ENCODE measurements at regions not wholly inside any gene's neighbourhood (a gene's known extent, or its start where the extent isn't known, plus 50 kb on each side); places are given as distances from the start of the nearest gene placed in this dataset.
"Not testable (repeated sequence)": the region's sequence is repeated elsewhere in the genome, so short reads cannot be mapped to it uniquely, and the experiment has no call there.

DNA sequence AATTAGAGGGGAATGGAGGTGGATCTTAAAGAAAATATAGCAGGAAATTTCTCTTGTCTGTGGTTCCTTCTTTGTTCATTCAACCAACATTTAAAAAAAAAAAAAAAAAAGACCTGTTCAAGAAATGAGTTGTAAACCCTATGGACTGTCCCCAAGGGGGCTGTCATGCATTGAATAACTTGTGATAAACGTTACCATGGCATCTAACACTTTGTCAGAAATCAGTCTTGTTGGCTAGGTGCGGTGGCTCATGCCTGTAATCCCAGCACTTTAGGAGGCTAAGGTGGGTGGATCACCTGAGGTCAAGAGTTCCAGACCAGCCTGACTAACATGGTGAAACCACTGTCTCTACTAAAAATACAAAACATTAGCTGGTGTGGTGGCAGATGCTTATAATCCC is 381.7 kb downstream of the BCKDHB start:
- 70% methylated on average over 2 of the region's 2 CpGs for WGBS
- H3K4me3 ChIP-seq = no peak overlapping the region
- TF ChIP-seq POLR2A (IDR thresholded peaks at IDR 0.05) = no peak
- TF ChIP-seq, protein P1, sequence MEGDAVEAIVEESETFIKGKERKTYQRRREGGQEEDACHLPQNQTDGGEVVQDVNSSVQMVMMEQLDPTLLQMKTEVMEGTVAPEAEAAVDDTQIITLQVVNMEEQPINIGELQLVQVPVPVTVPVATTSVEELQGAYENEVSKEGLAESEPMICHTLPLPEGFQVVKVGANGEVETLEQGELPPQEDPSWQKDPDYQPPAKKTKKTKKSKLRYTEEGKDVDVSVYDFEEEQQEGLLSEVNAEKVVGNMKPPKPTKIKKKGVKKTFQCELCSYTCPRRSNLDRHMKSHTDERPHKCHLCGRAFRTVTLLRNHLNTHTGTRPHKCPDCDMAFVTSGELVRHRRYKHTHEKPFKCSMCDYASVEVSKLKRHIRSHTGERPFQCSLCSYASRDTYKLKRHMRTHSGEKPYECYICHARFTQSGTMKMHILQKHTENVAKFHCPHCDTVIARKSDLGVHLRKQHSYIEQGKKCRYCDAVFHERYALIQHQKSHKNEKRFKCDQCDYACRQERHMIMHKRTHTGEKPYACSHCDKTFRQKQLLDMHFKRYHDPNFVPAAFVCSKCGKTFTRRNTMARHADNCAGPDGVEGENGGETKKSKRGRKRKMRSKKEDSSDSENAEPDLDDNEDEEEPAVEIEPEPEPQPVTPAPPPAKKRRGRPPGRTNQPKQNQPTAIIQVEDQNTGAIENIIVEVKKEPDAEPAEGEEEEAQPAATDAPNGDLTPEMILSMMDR (IDR thresholded peaks at IDR 0.05) = no peak
- no peak for TF ChIP-seq POLR2AphosphoS5 (IDR thresholded peaks at IDR 0.05)
- no peaks in the 10 kb centered on the region for H3K4me1 ChIP-seq (replicated peaks)
- H3K27ac ChIP-seq = no peak overlapping the region
- H3K36me3 ChIP-seq = no peaks in the 10 kb centered on the region
- intact Hi-C loops (cut with DNase I) = no loop called here
- no peaks in the 10 kb centered on the region for H3K27me3 ChIP-seq (replicated peaks; ENCODE audit: insufficient read depth)
- H3K9me3 ChIP-seq = no peaks in the 10 kb centered on the region
- DNase-seq (ENCODE audit: low spot score) = no peak

DNA sequence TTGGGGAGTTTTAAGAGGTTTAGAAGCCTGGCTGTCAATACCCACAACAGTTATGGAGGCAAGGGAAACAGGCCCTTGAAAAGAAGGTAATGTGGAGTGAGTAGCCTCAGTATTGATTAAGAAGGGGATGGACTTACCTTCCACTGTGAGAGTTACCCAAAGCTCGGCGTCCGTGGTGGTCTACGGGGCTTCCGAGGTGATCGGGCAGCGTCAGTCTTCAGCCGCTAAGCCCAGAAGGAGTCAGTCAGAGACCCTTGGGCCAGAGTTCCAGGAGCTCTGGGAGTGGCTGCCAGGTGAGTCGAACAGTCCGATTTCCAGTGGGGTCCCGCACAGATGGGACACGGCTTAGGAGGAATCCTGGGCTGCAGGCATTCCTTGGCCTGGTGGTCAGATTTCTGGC is 379.0 kb downstream of the BCKDHB start:
- H3K4me3 ChIP-seq; H3K27me3 ChIP-seq (replicated peaks; ENCODE audit: insufficient read depth); H3K36me3 ChIP-seq; intact Hi-C loops (cut with DNase I); H3K9me3 ChIP-seq; DNase-seq (ENCODE audit: low spot score); H3K4me1 ChIP-seq (replicated peaks); H3K27ac ChIP-seq: not testable (repeated sequence)
- 97% methylated on average over 12 of the region's 12 CpGs for WGBS

DNA sequence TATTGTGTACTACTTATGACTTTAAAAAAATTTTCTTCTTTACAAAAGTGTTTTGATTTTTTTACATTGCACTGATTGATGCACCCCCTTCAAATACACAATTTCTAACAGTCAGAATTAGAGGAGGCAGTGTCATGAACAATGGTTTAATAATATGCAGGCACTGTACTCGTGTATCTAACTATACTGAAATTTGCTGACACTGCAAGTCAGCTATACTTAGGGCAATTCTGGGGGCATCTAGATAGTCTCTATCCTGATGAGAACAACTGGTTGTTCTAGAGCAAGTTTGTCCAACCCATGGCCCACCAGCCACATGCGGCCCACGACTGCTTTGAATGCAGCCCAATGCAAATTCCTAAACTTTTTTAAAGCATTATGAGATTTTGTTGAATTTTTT is 375.6 kb downstream of the BCKDHB start:
- no peak overlapping the region for H3K4me3 ChIP-seq
- 96% methylated on average over 3 of the region's 3 CpGs for WGBS
- TF ChIP-seq POLR2AphosphoS5 (IDR thresholded peaks at IDR 0.05) (no peak), POLR2A (IDR thresholded peaks at IDR 0.05) (no peak)
- TF ChIP-seq, protein P1 (IDR thresholded peaks at IDR 0.05) = no peak
- H3K27ac ChIP-seq = no peak overlapping the region
- no peaks in the 10 kb centered on the region for H3K4me1 ChIP-seq (replicated peaks)
- no peak for DNase-seq (ENCODE audit: low spot score)
- intact Hi-C loops (cut with DNase I) = no loop called here
- no peaks in the 10 kb centered on the region for H3K9me3 ChIP-seq
- no peaks in the 10 kb centered on the region for H3K36me3 ChIP-seq
- no peaks in the 10 kb centered on the region for H3K27me3 ChIP-seq (replicated peaks; ENCODE audit: insufficient read depth)

DNA sequence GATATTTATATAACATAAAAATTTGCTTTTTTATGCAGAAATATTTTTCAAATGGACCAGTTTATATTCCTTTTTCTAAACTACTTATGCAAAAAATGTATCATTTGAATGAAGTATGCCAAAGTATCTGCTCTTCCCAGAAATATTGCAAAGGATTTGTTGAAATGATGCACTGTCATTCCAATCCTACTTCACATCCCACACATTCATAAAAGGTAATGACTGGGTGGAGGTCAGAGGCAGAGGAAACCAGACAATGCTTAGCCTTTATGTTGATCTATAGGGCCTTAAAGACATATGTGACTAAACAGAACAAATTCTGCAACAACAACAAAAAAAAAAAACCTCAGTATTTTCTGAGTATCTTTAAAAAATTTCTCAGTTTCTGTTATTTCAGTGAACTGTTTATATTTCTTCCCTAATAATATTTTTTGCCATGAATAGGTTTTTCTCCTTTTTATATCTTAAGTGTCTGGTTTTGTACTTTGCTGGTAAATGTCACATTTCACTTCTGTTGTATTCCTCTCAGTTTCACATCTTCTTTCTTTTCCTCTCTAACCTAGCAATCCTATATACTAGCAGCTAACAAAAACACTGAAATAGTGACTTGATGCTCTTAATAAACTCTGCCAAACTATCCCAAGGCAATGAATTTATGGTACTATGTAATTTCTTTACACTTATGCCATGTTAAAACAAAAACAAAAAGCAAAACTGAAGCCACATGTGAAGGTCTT is 374.1 kb downstream of the BCKDHB start:
- no peak for DNase-seq (ENCODE audit: low spot score)
- TF ChIP-seq, protein P1 (IDR thresholded peaks at IDR 0.05) = no peak
- TF ChIP-seq POLR2A (IDR thresholded peaks at IDR 0.05) = no peak
- no peak for TF ChIP-seq POLR2AphosphoS5 (IDR thresholded peaks at IDR 0.05)
- Histone ChIP-seq H3K9me3 (no peaks in the 10 kb centered on the region), H3K27me3 (replicated peaks; ENCODE audit: insufficient read depth) (no peaks in the 10 kb centered on the region), H3K4me3 (no peak overlapping the region), H3K27ac (no peak overlapping the region), H3K36me3 (no peaks in the 10 kb centered on the region), H3K4me1 (replicated peaks) (no peaks in the 10 kb centered on the region)
- intact Hi-C loops (cut with DNase I) = no loop called here

DNA sequence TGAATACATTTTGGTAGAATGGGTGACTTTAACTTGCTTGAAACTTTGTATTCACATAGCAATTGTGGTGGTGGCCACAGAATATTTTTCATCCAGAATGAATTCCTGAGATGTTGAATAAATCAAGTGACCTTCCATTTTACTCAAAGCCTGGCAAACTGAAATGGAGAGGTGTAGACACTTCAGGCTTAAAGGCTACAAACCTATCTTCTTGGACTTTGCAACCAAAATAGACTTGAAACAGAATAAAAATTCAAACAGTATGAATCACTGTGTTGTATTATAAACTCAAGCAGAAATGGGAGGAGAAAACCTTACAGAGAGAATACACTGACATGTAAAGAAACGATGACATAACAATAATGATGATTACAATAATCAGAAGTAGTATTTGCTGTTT is 371.6 kb downstream of the BCKDHB start:
- no peaks in the 10 kb centered on the region for H3K4me1 ChIP-seq (replicated peaks)
- TF ChIP-seq, protein P1 (IDR thresholded peaks at IDR 0.05) = no peak
- no peak for TF ChIP-seq POLR2AphosphoS5 (IDR thresholded peaks at IDR 0.05)
- no peak for TF ChIP-seq POLR2A (IDR thresholded peaks at IDR 0.05)
- H3K36me3 ChIP-seq = no peaks in the 10 kb centered on the region
- H3K27ac ChIP-seq = no peak overlapping the region
- intact Hi-C loops (cut with DNase I) = no loop called here
- H3K27me3 ChIP-seq (replicated peaks; ENCODE audit: insufficient read depth) = no peaks in the 10 kb centered on the region
- 91% methylated on average over 1 of the region's 1 CpG for WGBS
- H3K9me3 ChIP-seq = no peaks in the 10 kb centered on the region
- no peak overlapping the region for H3K4me3 ChIP-seq
- no peak for DNase-seq (ENCODE audit: low spot score)

Data from prostate gland (tissue), 2 donors.